ENCODE measurements at regions not wholly inside any gene's neighbourhood (a gene's known extent, or its start where the extent isn't known, plus 50 kb on each side); places are given as distances from the start of the nearest gene placed in this dataset.

DNA sequence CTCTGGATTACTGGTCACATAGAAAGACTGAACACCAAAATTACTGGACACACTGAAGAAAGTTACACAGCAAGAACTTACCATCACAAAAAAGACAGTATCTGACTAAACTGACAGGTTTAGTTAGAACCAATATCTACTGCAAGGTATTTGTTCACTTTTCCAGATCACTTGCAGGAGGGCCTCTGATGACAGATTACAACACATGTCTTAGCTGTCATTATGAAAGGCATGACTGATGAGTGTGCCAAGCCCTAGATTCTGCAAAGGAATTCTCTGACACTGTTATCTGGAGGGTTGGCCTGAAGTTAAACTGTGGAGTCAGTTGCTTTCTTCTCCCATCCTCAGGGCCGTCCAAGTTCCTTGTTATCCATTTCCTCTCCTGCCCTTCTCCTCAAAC lies 242.7 kb downstream of the KIF20B start:
- Histone ChIP-seq H3K4me3 (no peak overlapping the region), H3K9ac (no peak overlapping the region), H3K27me3 (no peaks in the 10 kb centered on the region), H3K4me1 (peaks cover 0 to 16% (median 10%) of the 10 kb centered on the region in 10 experiments; a peak in 11 of 20 replicates), H3K36me3 (peaks cover 0 to 26% (median 0%) of the 10 kb centered on the region in 11 experiments; a peak in 5 of 22 replicates), H3K9me3 (replicated peaks in 1 of 11) (peaks cover 15 to 43% (median 30%) of the 10 kb centered on the region in 11 experiments; a peak in 19 of 22 replicates), H4K20me1 (no peaks in the 10 kb centered on the region), H3K4me2 (no peak overlapping the region), H3K27ac (no peak overlapping the region)
- no peak for TF ChIP-seq Cebpa-rat (IDR thresholded peaks at IDR 0.05)

DNA sequence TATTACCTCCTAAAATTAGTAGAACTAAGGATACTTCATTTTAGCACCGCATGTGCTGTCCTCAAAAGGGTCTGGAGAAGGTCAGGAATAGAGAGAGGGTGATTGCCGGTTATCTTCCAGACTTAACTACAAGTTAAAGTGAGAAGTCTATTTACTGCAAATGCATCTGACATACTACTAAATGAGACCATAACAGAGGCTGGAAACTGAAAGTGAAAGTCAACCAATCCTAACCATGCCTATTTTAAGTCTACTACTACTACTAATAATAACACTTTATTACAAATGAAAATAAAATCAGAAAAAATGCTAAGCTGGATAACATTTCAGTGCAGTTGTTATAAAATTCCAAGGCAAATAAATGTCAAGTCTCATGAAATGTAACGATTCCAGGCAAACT lies 244.7 kb downstream of the KIF20B start:
- no peak for TF ChIP-seq Cebpa-rat (IDR thresholded peaks at IDR 0.05)
- H3K27me3 ChIP-seq, result no peaks in the 10 kb centered on the region

DNA sequence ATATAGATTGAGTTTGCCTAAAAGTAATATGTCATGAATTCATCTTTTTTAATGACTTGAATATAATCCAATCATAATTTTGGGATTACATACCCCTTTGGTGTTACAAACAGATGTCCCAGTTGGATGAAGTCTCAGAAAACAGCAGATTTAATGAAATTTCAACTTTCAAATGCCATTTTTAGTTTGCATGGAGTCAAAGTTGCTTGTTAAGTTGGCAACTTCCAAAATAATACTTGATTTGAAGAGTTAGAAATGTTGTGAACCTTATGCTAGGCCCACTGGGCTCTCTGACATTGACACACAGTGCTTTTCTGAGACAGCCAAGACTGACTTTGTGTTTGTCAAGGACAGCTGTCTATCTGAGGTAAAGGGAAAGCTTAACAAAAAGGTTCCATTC lies 248.1 kb downstream of the KIF20B start:
- H3K9me3 ChIP-seq (replicated peaks in 1 of 11), result peaks cover 39 to 65% (median 59%) of the 10 kb centered on the region in 11 experiments
- no peaks in the 10 kb centered on the region for H4K20me1 ChIP-seq

More for the DNA sequence above, 244.7 kb downstream of the KIF20B start:
- Histone ChIP-seq H3K36me3 (peaks cover 0 to 31% (median 6%) of the 10 kb centered on the region in 11 experiments; a peak in 15 of 22 replicates), H3K27ac (no peak overlapping the region; a peak in 1 of 22 replicates), H3K9me3 (replicated peaks in 1 of 11) (peaks cover 26 to 59% (median 47%) of the 10 kb centered on the region in 11 experiments), H3K4me1 (peaks cover 0 to 16% (median 10%) of the 10 kb centered on the region in 10 experiments; a peak in 11 of 20 replicates), H4K20me1 (no peaks in the 10 kb centered on the region), H3K4me3 (no peak overlapping the region), H3K4me2 (peak overlapping the region in 8 of 11 experiments; percentile 5 to 66 (median 40); a peak in 12 of 22 replicates), H3K9ac (no peak overlapping the region)

DNA sequence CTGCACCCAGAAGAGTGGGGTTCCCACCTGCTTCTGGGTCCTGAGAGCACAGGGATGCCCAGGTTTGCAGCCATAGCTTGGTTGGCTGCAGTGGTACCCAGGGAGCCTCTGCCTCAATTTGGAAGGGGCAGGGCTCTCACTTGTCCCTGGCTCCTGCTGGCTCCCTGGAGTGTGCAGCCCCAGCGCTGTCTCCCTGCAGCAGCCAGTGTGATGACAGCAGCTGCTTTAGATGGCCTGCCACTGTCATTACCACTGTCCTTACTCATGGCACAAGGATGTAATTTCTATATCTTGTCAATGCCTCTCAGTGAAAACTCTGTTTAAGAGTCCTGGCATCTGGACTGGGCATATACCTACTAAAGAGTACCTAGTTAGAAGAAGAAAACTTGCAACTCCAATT lies 250.9 kb downstream of the KIF20B start:
- Histone ChIP-seq H3K4me1 (peaks cover 0 to 28% (median 8%) of the 10 kb centered on the region in 10 experiments; a peak in 9 of 20 replicates), H4K20me1 (no peaks in the 10 kb centered on the region), H3K9ac (no peak overlapping the region), H3K36me3 (peaks cover 0 to 37% (median 15%) of the 10 kb centered on the region in 11 experiments; a peak in 16 of 22 replicates), H3K27ac (no peak overlapping the region), H3K27me3 (no peaks in the 10 kb centered on the region), H3K9me3 (replicated peaks in 1 of 11) (peaks cover 32 to 70% (median 58%) of the 10 kb centered on the region in 11 experiments), H3K4me3 (no peak overlapping the region; a peak in 1 of 20 replicates), H3K4me2 (no peak overlapping the region)
- no peak for TF ChIP-seq Cebpa-rat (IDR thresholded peaks at IDR 0.05)

More for the DNA sequence above, 248.1 kb downstream of the KIF20B start:
- Histone ChIP-seq H3K4me2 (no peak overlapping the region), H3K27me3 (no peaks in the 10 kb centered on the region), H3K36me3 (peaks cover 0 to 35% (median 14%) of the 10 kb centered on the region in 11 experiments; a peak in 17 of 22 replicates), H3K4me3 (no peak overlapping the region), H3K27ac (no peak overlapping the region), H3K4me1 (peaks cover 0 to 27% (median 17%) of the 10 kb centered on the region in 10 experiments; a peak in 11 of 20 replicates), H3K9ac (no peak overlapping the region)
- no peak for TF ChIP-seq Cebpa-rat (IDR thresholded peaks at IDR 0.05)

DNA sequence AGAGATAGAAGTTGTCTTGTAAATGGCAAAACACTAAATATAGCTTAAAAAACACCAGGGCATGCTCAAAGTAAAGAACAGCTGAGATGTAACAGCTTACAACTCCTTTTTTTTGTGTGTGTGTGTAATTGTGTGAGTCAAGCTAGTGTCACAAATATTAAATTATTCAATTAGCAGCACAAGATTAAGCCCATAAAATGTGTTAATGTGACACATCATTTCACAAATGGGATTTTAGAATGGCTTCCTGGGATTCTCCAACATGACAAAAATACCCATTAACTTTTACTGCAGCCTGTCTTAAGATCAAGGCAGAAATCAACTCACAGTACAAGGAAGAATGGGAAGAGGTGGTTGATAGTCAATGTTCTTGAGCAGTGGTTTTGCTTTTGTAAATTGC lies 251.4 kb downstream of the KIF20B start:
- H4K20me1 ChIP-seq, result no peaks in the 10 kb centered on the region
- no peak for TF ChIP-seq Cebpa-rat (IDR thresholded peaks at IDR 0.05)
- no peak overlapping the region for H3K9ac ChIP-seq
- peaks cover 28 to 70% (median 59%) of the 10 kb centered on the region in 11 experiments for H3K9me3 ChIP-seq (replicated peaks in 1 of 11)
- no peaks in the 10 kb centered on the region for H3K27me3 ChIP-seq
- H3K4me1 ChIP-seq, result peaks cover 0 to 28% (median 8%) of the 10 kb centered on the region in 10 experiments; a peak in 9 of 20 replicates
- H3K27ac ChIP-seq, result no peak overlapping the region
- H3K4me2 ChIP-seq, result no peak overlapping the region
- peaks cover 0 to 40% (median 15%) of the 10 kb centered on the region in 11 experiments; a peak in 16 of 22 replicates for H3K36me3 ChIP-seq
- H3K4me3 ChIP-seq, result no peak overlapping the region

DNA sequence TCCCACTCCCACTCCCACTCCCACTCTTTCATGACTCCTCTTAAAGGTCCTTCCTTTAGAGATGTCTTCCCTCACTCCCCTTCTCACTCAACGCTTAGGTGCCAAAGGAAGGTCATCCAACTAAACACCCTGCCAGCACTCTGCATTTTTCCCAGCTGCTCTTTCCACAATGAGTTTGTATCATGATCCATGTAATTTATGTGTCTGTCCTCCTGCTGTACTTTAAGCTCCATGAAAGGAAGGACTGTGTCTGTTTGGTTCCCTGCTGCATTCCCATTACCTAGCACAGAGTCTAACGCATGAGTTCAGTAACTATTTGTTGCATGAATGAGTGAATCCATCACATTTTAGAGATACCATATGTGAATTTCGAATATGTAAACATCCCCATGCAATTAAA lies 252.7 kb downstream of the KIF20B start:
- H3K9ac ChIP-seq, result no peak overlapping the region
- no peaks in the 10 kb centered on the region for H4K20me1 ChIP-seq
- H3K36me3 ChIP-seq, result peaks cover 0 to 40% (median 13%) of the 10 kb centered on the region in 11 experiments; a peak in 16 of 22 replicates
- no peak for TF ChIP-seq Cebpa-rat (IDR thresholded peaks at IDR 0.05)
- peaks cover 0 to 28% (median 8%) of the 10 kb centered on the region in 10 experiments; a peak in 9 of 20 replicates for H3K4me1 ChIP-seq
- peaks cover 23 to 64% (median 51%) of the 10 kb centered on the region in 11 experiments for H3K9me3 ChIP-seq (replicated peaks in 1 of 11)
- H3K27me3 ChIP-seq, result no peaks in the 10 kb centered on the region
- peak overlapping the region in 3 of 11 experiments; percentile 7 to 13 (median 8); a peak in 1 of 22 replicates for H3K4me2 ChIP-seq
- no peak overlapping the region for H3K4me3 ChIP-seq
- no peak overlapping the region for H3K27ac ChIP-seq

DNA sequence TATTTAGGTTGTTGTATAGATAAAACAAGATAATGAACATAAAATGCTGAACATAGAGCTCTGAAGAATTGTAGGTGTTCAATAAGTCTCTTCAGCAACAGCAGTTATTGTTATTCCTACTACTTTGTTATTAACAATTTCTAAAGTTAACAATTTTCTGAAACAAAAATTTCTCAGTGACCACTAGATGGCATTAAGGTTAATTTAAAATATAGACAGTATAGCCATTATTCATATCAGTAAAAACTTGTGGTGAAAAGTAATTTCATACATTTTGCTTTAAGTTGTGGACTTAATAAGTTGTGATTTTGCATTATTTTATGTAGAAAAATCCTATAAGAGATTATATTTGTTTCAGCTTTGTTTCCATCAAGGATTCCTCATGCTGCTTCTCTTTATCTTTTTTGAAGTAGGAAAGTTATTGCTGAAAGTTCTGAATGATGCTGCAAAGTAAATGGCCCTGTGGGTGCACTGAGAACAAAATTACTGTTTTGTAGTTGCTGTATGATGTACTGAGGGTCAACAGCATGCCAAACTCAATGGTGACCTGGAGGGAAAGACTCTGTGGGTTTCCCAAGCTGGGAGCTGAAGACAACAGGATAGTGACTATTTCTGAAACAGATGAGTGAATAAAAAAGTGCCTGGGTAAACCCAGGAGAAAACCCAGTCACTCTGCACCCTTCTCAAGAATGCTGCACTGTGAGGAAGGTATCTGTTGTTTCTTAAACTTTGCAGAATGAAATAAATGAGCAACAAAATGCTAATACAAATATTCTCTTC lies 253.6 kb downstream of the KIF20B start:
- no peak overlapping the region for H3K27ac ChIP-seq
- no peaks in the 10 kb centered on the region for H3K27me3 ChIP-seq
- H3K4me3 ChIP-seq, result no peak overlapping the region; a peak in 1 of 20 replicates
- peaks cover 22 to 64% (median 45%) of the 10 kb centered on the region in 11 experiments for H3K9me3 ChIP-seq (replicated peaks in 1 of 11)
- H4K20me1 ChIP-seq, result no peaks in the 10 kb centered on the region
- no peak overlapping the region for H3K9ac ChIP-seq
- TF ChIP-seq Cebpa-rat (IDR thresholded peaks at IDR 0.05), result no peak
- peaks cover 0 to 28% (median 8%) of the 10 kb centered on the region in 10 experiments; a peak in 9 of 20 replicates for H3K4me1 ChIP-seq
- peaks cover 0 to 49% (median 15%) of the 10 kb centered on the region in 11 experiments; a peak in 16 of 22 replicates for H3K36me3 ChIP-seq
- H3K4me2 ChIP-seq, result peak overlapping the region in 3 of 11 experiments; percentile 3 to 40 (median 22); a peak in 3 of 22 replicates

DNA sequence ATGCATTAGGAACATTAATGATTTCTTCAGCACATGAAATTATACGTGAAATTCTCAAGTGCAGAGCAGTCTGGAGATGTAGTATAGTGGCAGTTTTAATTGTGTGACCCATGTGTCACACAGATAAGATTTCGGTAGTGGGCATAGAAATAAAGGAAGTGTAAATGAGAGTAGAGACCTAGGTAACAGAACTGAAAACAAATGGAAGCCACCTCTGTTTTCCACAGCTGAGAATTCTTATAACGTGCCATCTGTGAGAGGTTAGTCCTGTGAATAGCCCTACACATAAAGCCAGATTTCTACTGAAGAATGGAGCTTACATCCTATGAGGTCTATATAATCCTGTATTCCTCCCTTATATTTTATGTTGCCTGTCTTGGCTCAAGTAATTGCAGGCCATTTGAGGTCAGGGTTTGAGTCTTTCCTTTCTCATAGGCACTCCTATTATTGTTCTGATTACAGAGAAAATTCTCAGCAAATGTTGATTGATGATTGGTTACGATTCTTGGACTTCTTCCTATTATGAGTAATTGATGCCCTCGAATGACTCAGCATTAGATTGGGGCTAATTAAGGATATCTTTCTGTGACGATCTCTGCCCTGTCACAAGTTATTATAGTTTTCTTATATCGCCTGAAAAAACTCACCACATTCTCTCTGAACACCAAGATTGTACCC lies 258.2 kb downstream of the KIF20B start:
- H3K4me2 ChIP-seq, result no peak overlapping the region
- H3K27ac ChIP-seq, result no peak overlapping the region; a peak in 1 of 22 replicates
- peaks cover 0 to 49% (median 29%) of the 10 kb centered on the region in 11 experiments; a peak in 16 of 22 replicates for H3K9me3 ChIP-seq (replicated peaks in 1 of 11)
- peaks cover 0 to 16% (median under 1%) of the 10 kb centered on the region in 10 experiments; a peak in 7 of 20 replicates for H3K4me1 ChIP-seq
- no peak overlapping the region for H3K9ac ChIP-seq
- no peak overlapping the region for H3K4me3 ChIP-seq
- no peaks in the 10 kb centered on the region for H4K20me1 ChIP-seq
- no peak for TF ChIP-seq Cebpa-rat (IDR thresholded peaks at IDR 0.05)
- H3K27me3 ChIP-seq, result no peaks in the 10 kb centered on the region
- H3K36me3 ChIP-seq, result peaks cover 0 to 39% (median 0%) of the 10 kb centered on the region in 11 experiments; a peak in 9 of 22 replicates

Data from BLaER1 treated with 17β-estradiol and CSF1 and Interleukin-3, amounts not matched to agents 10 nM and 100 nM (cell line).